GM18498 (cell line): ENCODE measurements at regions not wholly inside any gene's neighbourhood (a gene's known extent, or its start where the extent isn't known, plus 50 kb on each side); places are given as distances from the start of the nearest gene placed in this dataset.

ENCODE experiments used
- ATAC-seq: cut with Tn5 transposase; IDR thresholded peaks from one replicate; pipeline ENCODE4 v1.9.1; 2021; ENCODE audit warnings: mild to moderate bottlenecking, moderate library complexity; ENCODE audit not compliant: unreplicated experiment

DNA sequence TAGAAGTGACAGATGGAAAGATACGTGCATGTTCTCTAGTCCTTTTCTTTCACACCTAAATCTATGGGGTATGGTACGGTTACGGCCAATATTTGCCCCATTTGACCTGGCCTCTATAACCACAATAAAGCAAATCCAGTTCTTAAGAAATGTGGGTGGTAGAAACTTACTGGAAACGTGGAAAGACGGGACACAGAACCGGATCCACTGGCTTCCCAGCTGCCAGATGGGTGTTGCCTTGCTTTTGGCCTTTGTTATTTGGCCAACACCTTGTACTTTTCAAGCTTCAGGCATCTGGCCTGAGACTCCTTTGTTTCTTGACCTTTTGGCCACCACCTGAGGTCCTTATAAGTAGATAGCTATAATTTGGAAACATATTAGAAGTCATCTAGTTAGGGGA lies 635.9 kb downstream of the SLC4A3 start:
- no peak for ATAC-seq

DNA sequence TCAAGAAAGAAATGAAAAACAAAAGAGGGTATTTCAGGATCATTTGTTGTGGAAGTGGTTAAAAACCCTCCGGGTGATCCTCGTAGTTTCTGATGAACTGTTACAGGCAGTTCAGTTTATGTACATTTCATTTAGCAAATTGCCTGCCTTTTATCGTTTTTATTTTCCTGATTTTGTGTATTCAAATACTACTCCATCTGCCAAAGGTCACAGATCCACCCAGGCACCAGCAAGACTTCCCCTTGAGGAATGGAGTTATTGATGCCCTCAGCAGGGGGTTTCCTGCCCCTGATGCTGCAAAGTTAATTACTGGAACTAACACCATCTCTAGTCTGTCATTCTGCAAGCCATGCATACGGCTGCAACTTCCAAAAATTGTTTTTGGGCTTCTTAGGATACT lies 641.9 kb downstream of the SLC4A3 start:
- no peak for ATAC-seq

DNA sequence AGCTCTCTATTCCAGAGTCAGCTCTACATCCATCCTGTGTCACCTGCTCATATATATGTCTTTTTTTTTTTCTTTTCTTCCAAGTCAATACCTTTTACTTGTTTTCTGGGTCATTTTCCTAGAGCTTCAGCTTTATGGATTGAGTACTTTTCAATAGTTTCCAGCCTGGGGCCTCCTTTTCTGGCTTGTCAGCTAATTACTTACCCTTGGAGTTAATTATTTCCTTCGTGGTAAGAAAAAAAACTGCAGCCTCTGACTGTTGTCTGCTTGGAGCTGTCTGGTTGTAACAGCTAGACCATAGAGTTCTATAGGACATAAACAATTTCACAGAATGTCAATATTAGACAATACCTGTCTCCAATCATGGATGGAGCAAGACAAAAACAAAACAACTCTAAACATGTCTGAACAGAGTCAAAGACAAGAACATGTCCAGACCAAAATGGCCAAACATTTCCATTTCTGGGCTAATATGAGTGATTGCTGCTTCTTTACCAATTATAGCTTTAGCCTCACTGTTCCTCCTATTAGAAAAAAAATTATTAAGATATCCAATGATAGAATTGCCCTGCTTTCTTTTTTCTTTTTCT lies 643.1 kb downstream of the SLC4A3 start:
- no peak for ATAC-seq

DNA sequence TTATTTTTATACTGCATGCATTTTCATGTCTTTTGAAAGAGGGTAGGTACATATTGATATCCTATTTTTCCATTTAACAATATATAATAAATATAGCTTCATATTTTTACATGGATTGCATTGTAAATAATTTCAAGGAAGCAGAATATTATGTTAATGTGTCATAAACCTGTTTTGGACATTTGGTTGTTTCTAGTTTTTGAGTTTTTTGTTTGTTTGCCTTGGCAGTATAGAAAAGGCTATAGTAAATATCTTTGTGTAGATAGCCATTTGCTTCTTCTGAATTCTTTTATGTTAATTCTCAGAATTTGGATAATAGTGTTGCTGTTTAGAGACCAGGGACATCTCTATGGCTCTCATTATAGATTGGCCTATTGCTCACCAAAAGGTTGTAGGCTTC lies 645.2 kb downstream of the SLC4A3 start:
- ATAC-seq: no peak

DNA sequence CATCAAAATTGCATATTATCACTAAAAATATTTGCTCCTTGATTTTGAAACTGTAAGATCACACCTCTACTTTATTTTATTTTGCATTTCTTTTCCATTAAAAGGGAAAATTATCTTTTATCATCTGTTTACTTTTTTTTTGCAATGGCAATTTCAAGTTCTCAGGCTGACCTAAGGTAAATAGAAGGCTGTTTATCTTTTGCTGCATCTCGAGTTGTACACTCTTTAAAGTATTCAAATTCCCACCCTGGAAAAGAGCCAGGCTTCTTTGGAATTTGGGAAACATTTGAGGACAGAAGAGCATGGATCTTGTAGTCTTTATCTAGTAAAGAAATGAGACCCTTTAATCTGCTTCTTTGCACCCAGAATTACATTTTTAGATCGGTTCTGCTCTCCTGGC lies 645.7 kb downstream of the SLC4A3 start:
- ATAC-seq: no peak

DNA sequence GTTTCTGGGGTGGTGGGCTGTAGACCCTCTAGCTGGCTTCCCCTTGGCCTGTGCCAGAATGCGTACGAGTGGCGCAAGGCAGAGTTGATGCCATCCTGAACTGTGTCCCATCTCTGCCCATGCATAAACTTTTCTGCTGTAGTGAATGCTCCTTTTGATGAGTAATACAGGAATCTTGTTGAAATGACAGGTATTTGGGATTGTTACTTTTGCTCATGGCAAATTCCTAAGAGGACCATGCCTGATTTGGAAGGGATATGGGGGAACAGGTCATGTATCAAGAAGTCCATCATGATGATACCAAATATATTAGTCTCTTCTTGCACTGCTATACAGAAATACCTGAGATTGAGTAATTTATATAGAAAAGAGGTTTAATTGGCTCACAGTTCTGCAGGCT lies 648.0 kb downstream of the SLC4A3 start:
- ATAC-seq: no peak

DNA sequence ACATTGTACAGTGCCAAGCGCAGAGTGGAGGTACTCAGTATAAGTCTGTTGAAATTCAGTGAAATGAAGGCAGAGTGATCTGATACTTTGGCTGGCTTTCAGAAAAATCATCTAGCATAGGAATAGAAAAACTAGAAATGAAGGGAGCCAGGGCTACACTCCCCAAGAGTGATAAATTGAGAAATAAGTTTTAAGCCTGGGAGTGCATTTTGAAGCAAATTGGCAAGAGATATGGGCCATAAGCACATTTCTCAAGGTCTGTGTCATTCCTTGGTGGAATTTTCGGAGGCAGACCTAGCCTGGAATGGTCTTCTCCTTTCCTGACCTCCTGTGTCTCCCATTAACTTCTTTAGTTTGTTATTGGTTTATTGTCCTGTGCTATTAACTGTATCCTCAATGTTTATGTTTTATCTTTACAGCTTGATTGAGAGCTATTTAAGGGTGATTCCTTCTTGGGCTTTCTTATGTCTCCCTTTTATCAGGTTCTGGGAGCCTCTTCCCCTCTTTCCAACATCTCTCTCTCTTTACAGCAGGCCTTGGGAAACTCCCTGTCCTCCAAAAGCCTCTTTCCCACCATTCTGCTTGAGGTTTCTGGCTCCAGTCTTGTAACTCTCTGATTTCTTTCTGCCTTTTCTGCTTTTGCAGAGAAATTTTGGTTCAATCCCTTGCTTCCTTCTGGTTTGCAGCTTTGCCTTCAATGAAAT lies 649.5 kb downstream of the SLC4A3 start:
- no peak for ATAC-seq

DNA sequence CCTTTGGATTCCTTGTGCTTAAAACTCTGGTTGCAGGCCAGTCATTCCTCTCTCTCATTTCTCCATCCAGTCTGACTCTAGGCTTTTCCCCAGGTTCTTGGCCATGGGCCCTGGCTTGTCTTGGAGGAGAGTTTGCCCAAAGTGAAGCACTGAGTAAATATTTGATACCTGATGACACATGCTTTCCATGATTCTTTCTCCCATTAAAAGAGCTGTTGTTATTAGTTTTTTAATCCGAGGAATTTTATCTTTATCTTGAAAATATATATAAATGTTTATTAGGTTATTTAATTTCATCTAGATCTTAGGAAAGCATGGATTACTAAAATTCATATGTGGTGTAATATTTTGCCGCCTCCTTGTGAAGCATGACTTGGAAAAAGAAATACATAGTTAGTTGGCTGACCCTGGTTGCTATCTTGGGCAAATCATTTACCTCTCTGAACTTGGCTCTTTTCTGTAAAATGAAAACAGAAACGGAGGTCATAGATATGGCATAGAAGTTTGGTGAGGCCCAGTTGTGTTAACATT lies 650.1 kb downstream of the SLC4A3 start:
- no peak for ATAC-seq

DNA sequence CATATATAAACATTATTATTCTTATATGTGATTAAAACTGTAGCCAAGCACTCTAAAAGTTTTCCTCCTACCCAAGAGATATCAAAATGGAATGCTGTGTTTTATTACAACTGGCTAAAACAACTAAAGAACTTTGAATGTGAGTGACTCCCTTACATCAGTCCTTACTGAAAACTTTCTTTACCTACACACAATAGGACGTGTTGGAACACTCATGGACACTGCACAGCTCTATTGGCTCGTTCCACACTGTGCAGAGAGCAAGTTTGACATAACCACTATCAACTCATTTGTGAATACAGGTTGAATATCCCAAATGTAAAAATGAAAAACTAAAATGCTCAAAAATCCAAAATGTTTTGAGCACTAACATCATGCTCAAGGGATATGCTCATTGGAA lies 650.6 kb downstream of the SLC4A3 start:
- no peak for ATAC-seq

DNA sequence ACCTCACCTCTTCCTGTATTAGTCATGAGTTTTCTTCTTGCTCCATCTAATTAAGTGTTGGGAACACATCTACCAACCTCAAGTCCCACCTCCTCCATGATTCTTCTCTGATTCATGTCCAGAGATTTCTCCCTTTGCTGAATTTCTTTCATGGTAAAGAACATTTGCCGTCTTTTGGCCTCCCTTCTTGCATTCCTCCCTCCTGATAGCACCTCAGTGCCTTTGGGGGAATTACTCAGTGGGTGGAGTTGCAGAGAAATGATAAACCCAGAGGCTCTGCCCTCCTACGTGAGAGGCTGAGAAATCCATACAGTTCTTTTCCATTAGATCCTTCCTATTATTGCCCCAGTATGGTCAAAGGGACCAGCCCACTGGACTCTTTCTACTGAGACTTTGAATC lies 651.9 kb downstream of the SLC4A3 start:
- ATAC-seq: no peak

DNA sequence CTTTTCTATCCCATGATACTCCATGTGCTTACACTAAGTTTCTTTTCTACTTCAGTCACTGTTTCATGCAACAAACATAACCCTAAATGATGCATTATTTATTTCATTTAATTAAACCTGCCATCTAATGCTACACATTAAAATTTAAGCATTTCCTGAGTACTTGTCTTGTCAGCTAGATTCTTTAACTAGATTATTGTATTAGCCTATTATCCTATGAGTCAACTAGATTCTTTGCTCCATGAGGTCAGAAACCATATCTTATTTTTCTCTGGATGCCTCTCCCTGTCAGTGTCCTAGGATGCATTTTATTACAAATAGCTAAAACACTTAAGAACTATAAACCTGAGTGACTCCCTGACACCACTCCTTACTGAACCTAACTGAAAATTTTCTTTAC lies 652.4 kb downstream of the SLC4A3 start:
- ATAC-seq: no peak

DNA sequence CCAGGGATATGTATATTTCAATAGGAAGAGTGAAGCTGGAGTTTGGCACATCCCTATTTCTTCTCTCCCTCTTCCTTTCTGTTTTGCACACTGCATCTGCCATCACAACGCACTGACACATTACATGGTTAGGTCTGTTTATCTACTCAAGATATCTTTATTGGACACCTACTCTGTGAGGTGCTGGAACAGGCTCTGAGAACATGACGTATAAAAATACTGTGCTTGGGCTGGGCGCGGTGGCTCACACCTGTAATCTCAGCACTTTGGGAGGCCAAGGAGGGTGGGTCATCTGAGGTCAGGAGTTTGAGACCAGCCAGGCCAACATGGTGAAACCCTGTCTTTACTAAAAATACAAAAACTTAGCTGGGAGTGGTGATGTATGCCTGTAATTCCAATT lies 653.3 kb downstream of the SLC4A3 start:
- ATAC-seq: no peak

DNA sequence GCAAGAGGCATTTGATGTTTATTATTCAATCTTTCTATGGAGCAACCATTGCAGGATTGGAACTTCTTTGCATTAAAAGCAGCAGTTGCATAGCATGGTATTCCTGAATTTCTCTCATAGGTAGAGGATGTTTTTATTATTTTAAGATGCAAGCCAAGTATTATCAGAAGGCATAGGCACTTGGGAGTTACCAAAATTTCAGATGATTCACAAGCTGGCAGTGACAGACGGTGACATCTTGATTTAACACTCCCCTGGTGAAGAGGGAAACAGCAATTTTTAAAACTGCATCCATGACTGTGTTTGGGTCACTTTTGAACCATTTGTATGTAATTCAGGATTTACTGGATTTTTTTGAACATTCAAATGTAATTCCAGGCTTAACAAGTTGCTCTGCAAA lies 654.3 kb downstream of the SLC4A3 start:
- no peak for ATAC-seq

DNA sequence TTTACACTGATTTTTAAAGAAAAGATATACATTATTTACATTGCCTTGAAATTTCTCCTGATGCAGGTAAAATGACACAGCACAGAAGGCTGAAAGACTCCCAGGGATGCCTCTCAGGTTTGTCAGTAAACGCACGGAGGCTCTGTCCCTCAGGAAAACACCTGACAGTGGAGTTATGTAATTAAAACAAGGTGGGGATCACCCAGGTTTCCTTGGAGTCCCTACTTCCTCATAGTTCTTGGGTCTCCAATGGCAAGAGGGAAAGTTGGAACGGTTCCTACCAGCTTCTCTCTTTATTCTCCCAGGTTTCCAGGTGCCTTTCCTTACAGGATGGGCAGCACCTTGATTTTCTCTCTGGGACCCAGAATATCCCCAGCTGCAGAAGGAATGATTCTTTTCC lies 654.8 kb downstream of the SLC4A3 start:
- no peak for ATAC-seq

DNA sequence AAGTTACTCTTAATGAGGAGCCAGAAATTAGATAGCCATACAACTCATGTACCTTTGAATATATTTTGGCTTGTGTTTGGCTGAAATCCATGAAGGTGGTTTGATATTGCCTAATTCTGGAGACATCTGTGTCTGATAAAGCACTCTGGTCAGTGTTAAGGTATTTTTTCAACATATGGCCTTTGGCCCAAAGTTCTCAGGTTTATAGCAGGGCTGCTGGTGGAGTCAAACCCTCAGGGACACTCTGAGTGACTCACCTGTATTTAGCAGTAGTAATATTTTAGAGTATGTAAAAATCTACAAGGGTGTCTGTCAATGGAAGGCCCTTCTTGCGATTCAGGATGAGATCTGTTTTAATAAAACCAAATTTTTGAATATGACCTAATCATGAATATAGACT lies 666.5 kb downstream of the SLC4A3 start:
- no peak for ATAC-seq

DNA sequence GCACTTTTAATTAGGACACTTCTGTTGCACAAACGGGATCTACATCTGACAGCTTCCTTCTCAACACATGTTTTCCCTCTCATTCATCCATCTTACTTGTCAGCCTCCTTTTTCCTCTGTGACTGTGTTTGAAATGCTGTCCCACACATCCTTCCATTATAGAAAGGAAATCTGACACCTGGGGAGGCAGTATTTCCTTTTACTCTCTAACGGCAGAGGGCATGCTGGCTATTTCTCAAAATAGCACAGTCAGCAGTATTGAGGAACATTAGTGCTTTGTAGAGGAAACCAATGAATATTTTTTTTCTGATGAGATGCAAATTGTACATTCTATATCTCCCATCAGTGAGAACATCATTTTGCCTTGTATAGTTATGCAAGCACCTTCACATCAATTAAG lies 668.7 kb downstream of the SLC4A3 start:
- no peak for ATAC-seq

DNA sequence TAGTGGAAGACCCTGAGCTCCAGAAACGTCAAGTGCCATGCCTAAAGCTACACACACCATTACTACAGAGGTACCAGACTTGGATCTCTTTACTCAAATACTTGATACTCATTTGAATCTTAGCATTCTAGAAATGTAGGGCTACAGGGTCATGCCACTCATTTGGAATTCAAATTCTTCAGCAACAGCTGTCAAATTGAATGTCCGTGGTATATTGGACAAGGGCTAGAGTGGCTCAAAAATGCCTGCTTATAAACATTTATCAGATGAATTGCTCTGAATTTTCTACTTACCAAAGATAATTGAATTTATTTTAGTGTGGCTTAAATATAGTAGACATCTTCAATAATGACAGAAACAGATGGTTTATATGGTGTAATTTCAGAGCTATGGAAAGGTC lies 669.7 kb downstream of the SLC4A3 start:
- ATAC-seq: no peak

DNA sequence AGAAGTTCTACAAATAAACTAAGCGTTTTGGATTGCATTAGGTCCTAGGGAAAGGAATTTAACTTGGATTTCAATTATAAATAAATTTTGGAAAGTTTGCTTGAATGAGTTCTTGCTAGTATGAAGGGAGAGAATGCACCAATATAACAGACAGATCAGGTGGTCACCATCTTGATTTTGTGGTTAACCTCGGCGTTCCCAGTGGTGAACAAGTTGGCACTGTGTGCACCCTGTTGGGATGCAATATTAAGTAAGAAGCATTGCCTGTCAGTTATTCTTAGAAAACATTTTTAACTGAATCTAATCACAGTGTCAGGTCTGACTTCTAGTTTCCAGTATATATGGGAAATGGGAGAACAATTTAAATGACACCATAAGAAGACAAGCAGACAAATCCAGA lies 673.4 kb downstream of the SLC4A3 start:
- ATAC-seq: no peak

DNA sequence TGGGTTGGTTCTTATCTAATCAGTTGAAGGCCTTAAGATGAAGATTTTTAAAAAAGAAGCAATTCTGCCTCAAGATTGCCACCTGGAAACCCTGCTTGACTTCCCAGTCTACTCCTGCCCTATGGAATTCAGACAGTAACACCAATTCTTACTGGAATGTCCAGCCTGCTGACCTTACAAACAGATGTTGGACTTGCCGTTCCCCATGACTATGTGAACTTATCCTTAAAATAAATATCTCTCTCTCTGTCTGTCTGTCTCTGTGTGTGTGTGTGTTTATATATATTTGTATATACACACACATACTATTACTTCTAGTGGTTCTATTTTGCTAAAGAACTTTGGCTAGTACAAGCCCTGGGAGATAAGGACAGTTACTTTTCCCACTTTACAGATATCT lies 675.3 kb downstream of the SLC4A3 start:
- no peak for ATAC-seq

DNA sequence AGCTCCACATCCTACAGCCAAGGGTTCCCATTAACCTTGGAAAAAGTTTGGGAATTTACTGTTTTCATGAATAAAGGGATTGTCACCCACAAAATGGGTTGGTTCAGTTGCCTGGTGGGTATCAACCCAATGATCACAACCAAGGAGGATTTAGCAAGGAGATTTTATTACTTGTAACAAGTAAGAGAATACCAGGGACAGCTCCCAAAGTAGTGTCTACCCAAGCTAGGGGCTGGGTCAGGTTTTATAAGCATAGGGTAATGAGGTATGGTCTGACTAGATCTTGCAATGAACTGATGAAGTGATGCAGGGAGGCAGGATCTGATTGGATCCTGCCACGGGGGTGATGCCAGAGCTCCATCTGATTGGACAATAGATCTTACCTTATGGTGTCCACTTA lies 681.8 kb downstream of the SLC4A3 start:
- ATAC-seq: no peak

DNA sequence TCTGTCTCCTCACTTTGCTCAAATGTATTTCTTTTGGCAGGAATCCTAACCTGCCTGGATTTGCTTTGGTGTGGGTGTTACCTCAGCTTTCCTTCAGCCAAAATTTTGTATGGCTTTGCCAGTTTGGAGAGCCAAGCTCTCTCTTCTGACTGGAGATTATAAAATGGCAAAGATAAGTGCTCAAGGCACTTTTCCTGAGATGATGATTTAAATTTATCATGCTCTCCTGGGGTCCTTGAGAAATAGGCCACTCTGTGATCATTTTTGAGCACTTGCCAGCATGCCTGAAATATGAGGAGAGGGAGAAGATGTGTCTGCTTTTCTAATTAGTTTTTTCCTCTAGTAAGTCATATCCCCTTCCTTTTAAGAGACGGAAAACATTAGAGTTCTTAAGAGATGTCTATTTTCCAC lies 683.0 kb downstream of the SLC4A3 start:
- no peak for ATAC-seq

DNA sequence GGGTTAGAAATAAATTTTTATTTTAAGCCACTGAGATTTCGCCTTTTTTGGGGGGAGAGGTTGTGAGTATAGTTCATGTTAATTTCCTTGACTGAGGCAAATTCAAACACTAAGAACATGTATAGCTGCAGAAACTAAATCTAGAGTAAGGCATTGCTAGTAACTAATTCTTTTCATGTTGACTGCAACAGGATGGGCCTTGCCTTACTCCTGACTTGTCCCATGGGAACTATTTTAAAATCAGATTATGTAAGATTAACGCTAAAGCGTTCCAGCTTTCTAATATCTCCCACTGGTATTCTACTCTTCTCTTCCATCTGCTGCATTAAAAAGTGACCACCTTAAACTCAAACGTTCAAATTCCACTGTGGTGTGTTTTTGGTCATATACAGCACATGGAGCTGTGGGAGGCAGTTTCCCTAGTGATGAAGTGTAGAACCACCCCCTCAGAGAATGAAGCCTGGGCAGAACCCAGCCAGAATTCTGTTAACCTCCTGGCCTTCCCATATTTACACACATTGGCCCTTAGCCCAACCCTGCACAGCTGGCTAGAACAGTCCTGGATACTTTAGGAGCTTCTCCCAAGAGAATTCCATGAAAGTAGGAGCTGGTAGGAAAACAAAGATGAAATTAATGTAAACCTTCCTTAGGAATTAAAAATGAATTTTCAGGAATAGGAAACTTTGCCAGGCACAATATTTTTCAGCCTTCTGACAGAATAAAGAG lies 687.8 kb downstream of the SLC4A3 start:
- ATAC-seq: no peak
